Upper lobe of right lung (tissue), 1 donor: ENCODE measurements at regions not wholly inside any gene's neighbourhood (a gene's known extent, or its start where the extent isn't known, plus 50 kb on each side); places are given as distances from the start of the nearest gene placed in this dataset.
"Not testable (repeated sequence)": the region's sequence is repeated elsewhere in the genome, so short reads cannot be mapped to it uniquely, and the experiment has no call there.

Source experiments
- ATAC-seq: fragments of 200-7000 bp; cut with Tn5 transposase; one replicate; pipeline ENCODE4 v1.9.1; 2020; ENCODE audit warnings: mild to moderate bottlenecking, moderate library complexity
- DNase-seq: peaks from one replicate; pipeline ENCODE4 v3.0.0-alpha.2; 2020
- H3K27ac ChIP-seq: fragments of 200-600 bp; one replicate; pipeline ENCODE4 v1.8.0; 2022
- H3K27me3 ChIP-seq: fragments of 200-600 bp; one replicate; pipeline ENCODE4 v1.8.0; 2022; ENCODE audit warnings: mild to moderate bottlenecking
- H3K36me3 ChIP-seq: fragments of 200-600 bp; one replicate; pipeline ENCODE4 v1.8.0; 2022
- H3K4me1 ChIP-seq: fragments of 200-600 bp; one replicate; pipeline ENCODE4 v1.8.0; 2022
- H3K4me3 ChIP-seq: fragments of 200-600 bp; one replicate; pipeline ENCODE4 v1.8.0; 2022; ENCODE audit warnings: mild to moderate bottlenecking
- H3K9me3 ChIP-seq: fragments of 200-600 bp; one replicate; pipeline ENCODE4 v1.8.0; 2022
- intact Hi-C: fragments of 100-400 bp; cut with DNase I; formaldehyde crosslinking; loops from one replicate; pipeline ENCODE4 v1.11.0; 2022
- TF ChIP-seq, protein P1 (sequence below): fragments of 200-600 bp; IDR thresholded peaks from one replicate; pipeline ENCODE4 v1.8.0; 2022; ENCODE audit warnings: antibody characterized with exemption
- donor health status: DM: no; HTN: yes; CAD: no; lungs with severe emphysema.

DNA sequence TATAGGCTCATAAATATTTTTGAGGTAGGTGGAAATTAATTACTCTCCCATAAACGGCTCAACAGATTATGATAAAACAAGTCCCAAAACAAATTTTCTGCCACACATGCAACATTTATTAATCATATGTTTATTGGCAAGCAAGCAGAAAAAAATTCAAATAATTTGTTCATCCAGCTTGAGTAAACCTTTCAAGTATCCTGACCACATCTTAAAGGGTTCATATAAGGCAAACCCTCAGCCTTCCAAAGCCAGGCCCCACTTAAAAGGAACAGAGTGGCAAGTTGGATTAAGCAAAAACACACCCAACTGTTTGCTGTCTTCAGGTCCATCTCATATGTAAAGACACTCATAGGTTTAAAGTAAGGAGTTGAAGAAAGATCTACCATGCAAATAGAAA lies 1042.3 kb downstream of the DIPK2A start:
- intact Hi-C loops, result no loop called here
- no peaks in the 10 kb centered on the region for H3K4me1 ChIP-seq
- no peak overlapping the region for H3K4me3 ChIP-seq
- ATAC-seq (no peak), DNase-seq (no peak)
- no peaks in the 10 kb centered on the region for H3K9me3 ChIP-seq
- no peak overlapping the region for H3K27ac ChIP-seq
- no peaks in the 10 kb centered on the region for H3K27me3 ChIP-seq
- H3K36me3 ChIP-seq, result no peaks in the 10 kb centered on the region
- TF ChIP-seq, protein P1, sequence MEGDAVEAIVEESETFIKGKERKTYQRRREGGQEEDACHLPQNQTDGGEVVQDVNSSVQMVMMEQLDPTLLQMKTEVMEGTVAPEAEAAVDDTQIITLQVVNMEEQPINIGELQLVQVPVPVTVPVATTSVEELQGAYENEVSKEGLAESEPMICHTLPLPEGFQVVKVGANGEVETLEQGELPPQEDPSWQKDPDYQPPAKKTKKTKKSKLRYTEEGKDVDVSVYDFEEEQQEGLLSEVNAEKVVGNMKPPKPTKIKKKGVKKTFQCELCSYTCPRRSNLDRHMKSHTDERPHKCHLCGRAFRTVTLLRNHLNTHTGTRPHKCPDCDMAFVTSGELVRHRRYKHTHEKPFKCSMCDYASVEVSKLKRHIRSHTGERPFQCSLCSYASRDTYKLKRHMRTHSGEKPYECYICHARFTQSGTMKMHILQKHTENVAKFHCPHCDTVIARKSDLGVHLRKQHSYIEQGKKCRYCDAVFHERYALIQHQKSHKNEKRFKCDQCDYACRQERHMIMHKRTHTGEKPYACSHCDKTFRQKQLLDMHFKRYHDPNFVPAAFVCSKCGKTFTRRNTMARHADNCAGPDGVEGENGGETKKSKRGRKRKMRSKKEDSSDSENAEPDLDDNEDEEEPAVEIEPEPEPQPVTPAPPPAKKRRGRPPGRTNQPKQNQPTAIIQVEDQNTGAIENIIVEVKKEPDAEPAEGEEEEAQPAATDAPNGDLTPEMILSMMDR, result no peak

DNA sequence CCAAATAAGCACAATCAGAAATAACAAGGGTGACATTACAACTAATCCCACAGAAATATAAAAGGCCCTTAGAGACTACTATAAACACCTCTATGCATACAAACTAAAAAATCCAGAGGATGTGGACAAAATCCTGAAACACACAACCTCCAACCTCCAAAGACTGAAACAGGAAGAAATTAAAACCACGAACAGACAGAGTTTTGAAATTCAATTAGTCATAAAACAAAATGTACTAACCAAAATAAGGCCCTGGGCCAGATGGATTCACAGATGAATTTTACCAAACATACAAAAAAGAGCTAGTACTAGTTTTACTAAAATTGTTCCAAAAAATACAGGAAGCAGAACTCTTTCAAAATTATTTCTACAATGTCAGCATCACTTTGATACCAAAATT lies 1043.6 kb downstream of the DIPK2A start:
- H3K9me3 ChIP-seq, result no peaks in the 10 kb centered on the region
- TF ChIP-seq, protein P1, result no peak
- H3K4me1 ChIP-seq, result no peaks in the 10 kb centered on the region
- no peak overlapping the region for H3K27ac ChIP-seq
- H3K4me3 ChIP-seq, result no peak overlapping the region
- DNase-seq (no peak), ATAC-seq (no peak)
- intact Hi-C loops, result no loop called here
- H3K36me3 ChIP-seq, result no peaks in the 10 kb centered on the region
- H3K27me3 ChIP-seq, result no peaks in the 10 kb centered on the region

DNA sequence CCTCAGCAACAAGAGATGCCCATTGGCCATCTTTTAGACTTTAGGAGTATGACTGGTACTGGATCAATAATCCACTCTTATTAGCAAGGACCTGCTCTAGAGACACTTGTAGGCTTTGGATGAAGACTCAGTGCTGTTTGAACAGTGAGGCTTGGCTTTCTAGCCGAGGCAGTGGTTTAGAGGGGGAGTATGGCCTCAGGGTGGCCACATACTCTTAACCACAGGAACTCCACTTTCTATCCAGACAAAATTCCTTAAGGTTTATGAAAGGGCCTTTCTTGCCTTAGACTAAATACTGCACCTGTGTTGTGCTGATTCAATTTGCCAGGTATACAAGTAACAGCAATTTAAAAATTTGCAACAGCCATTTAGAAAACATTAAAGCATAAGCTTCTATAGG lies 1046.3 kb downstream of the DIPK2A start:
- ATAC-seq, result no peak
- no peak overlapping the region for H3K4me3 ChIP-seq
- intact Hi-C loops, result no loop called here
- no peak for DNase-seq
- H3K9me3 ChIP-seq, result no peaks in the 10 kb centered on the region
- no peaks in the 10 kb centered on the region for H3K4me1 ChIP-seq
- no peaks in the 10 kb centered on the region for H3K27me3 ChIP-seq
- TF ChIP-seq, protein P1, result no peak
- H3K36me3 ChIP-seq, result no peaks in the 10 kb centered on the region
- no peak overlapping the region for H3K27ac ChIP-seq

DNA sequence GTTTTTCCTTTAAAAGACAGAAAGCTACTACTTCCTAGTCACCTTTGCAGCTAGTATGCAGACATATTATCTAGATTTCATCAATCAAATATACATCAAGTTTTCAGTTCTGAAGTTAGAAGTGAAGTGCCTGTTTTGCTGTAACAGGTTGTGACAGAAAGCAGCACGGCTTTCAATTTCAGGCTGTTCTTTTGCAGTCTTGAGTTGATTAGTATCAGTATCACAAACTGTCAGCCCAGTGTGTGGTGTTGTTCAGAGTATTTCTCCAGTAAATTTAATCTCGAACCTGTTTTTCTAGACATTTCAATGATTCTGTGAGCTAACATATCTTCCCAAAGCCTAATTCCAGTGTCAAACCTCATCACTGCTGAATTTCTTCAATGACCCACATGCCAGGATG lies 1050.8 kb downstream of the DIPK2A start:
- TF ChIP-seq, protein P1, result no peak
- DNase-seq (no peak), ATAC-seq (no peak)
- no peak overlapping the region for H3K27ac ChIP-seq
- H3K27me3 ChIP-seq, result no peaks in the 10 kb centered on the region
- intact Hi-C loops, result no loop called here
- no peak overlapping the region for H3K4me3 ChIP-seq
- H3K36me3 ChIP-seq, result no peaks in the 10 kb centered on the region
- H3K4me1 ChIP-seq, result no peaks in the 10 kb centered on the region
- H3K9me3 ChIP-seq, result no peaks in the 10 kb centered on the region

DNA sequence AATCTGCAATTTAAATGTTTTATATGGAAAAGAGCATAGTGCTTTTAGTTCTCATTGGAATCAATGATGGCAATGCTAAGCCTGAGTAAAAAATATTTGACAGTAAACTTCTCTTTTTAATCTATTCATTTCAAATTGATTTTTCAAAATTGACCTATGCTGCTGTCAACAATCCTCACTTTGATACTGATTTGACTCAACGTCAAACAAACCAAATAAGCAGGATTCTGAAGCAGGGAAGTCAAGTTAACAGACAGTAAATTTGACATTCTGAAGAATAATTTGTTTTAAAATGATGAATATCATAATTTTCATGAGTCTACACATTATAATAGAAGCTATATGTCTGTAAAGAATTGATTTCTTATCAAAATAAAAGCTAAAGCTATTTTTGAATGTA lies 1053.1 kb downstream of the DIPK2A start:
- no peaks in the 10 kb centered on the region for H3K27me3 ChIP-seq
- H3K4me3 ChIP-seq, result no peak overlapping the region
- H3K36me3 ChIP-seq, result no peaks in the 10 kb centered on the region
- H3K27ac ChIP-seq, result no peak overlapping the region
- no peaks in the 10 kb centered on the region for H3K4me1 ChIP-seq
- TF ChIP-seq, protein P1, result no peak
- intact Hi-C loops, result no loop called here
- ATAC-seq (no peak), DNase-seq (no peak)
- H3K9me3 ChIP-seq, result no peaks in the 10 kb centered on the region

DNA sequence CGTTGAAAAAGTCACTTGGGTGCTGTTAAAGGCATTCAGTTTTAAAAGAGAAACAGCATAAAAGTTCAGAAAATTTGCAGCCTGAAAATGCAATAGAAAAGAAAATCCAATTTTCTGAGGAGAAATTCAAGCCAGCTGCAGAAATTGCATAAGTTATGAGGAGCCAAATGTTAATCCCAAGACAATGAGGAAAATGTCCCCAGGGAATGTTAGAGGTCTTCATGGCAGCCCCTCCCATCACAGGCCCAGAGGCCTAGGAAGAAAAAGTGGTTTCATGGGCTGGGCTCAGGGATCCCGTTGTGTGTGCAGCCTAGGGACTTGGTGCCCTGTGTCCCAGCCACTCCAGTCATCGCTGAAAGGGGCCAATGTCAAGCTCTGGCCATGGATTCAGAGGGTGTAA lies 1055.6 kb downstream of the DIPK2A start:
- ATAC-seq, DNase-seq, H3K27ac ChIP-seq, H3K36me3 ChIP-seq, H3K4me1 ChIP-seq, H3K27me3 ChIP-seq, intact Hi-C loops, H3K9me3 ChIP-seq, H3K4me3 ChIP-seq: not testable (repeated sequence)
